ENCODE measurements at regions not wholly inside any gene's neighbourhood (a gene's known extent, or its start where the extent isn't known, plus 50 kb on each side); places are given as distances from the start of the nearest gene placed in this dataset.
"Not testable (repeated sequence)": the region's sequence is repeated elsewhere in the genome, so short reads cannot be mapped to it uniquely, and the experiment has no call there.

GRCh38 chr5:50590444-50591189, 75.8 kb upstream of the PARP8 start:
- not testable (repeated sequence) for DNase-seq; H3K36me3 ChIP-seq (ENCODE audit: control insufficient read depth, insufficient read depth, low read length); H2AK5ac ChIP-seq (ENCODE audit: low read length); H3K4ac ChIP-seq (ENCODE audit: low read depth, low read length); H3K79me2 ChIP-seq (ENCODE audit: control insufficient read depth, insufficient read depth, low read length); H3K79me1 ChIP-seq (ENCODE audit: low read length); H4K8ac ChIP-seq (ENCODE audit: low read depth, low read length); H3K27ac ChIP-seq (ENCODE audit: low read depth, low read length); H3K27me3 ChIP-seq (ENCODE audit: insufficient read depth, low read length, poor library complexity); H2BK5ac ChIP-seq (ENCODE audit: low read length); H4K5ac ChIP-seq (ENCODE audit: low read length); H3K18ac ChIP-seq (ENCODE audit: low read length); H2BK15ac ChIP-seq (replicated peaks; ENCODE audit: low read depth); H3K4me3 ChIP-seq (ENCODE audit: low read length); H3K4me1 ChIP-seq (ENCODE audit: control insufficient read depth, low read depth, low read length); H3K23ac ChIP-seq (ENCODE audit: low read length); H3K4me2 ChIP-seq (ENCODE audit: low read length); H3K56ac ChIP-seq (ENCODE audit: low read length); H3K9ac ChIP-seq (ENCODE audit: low read length); H2BK120ac ChIP-seq (ENCODE audit: low read depth, low read length)
- WGBS (ENCODE audit: extremely low coverage, insufficient coverage, low lambda C conversion rate): no CpG with 5 or more reads among the region's 5 CpGs

- H3K4me3 ChIP-seq (ENCODE audit: low read length): not testable (repeated sequence)
Observed at GRCh38 chr5:50591338-50591737, 75.1 kb upstream of the PARP8 start.

GRCh38 chr5:50593681-50594080, 72.8 kb upstream of the PARP8 start:
- H4K5ac ChIP-seq (ENCODE audit: low read length): no peak overlapping the region
- no peak overlapping the region for H3K4me3 ChIP-seq (ENCODE audit: low read length)
- no peak overlapping the region for H2BK120ac ChIP-seq (ENCODE audit: low read depth, low read length)
- WGBS (ENCODE audit: extremely low coverage, insufficient coverage, low lambda C conversion rate): no CpG with 5 or more reads among the region's 1 CpG
- H3K9ac ChIP-seq (ENCODE audit: low read length): no peak overlapping the region
- no peak overlapping the region for H3K56ac ChIP-seq (ENCODE audit: low read length)
- no peak overlapping the region for H3K4me2 ChIP-seq (ENCODE audit: low read length)
- H3K23ac ChIP-seq (ENCODE audit: low read length): no peak overlapping the region
- no peak overlapping the region for H2BK15ac ChIP-seq (replicated peaks; ENCODE audit: low read depth)
- no peaks in the 10 kb centered on the region for H3K79me1 ChIP-seq (ENCODE audit: low read length)
- no peak overlapping the region for H4K8ac ChIP-seq (ENCODE audit: low read depth, low read length)
- no peaks in the 10 kb centered on the region for H3K79me2 ChIP-seq (ENCODE audit: control insufficient read depth, insufficient read depth, low read length)
- H2AK5ac ChIP-seq (ENCODE audit: low read length): no peak overlapping the region
- no peaks in the 10 kb centered on the region for H3K4me1 ChIP-seq (ENCODE audit: control insufficient read depth, low read depth, low read length)
- DNase-seq: no peak
- H2BK5ac ChIP-seq (ENCODE audit: low read length): no peak overlapping the region
- H3K18ac ChIP-seq (ENCODE audit: low read length): no peak overlapping the region
- H3K36me3 ChIP-seq (ENCODE audit: control insufficient read depth, insufficient read depth, low read length): no peaks in the 10 kb centered on the region
- no peak overlapping the region for H3K4ac ChIP-seq (ENCODE audit: low read depth, low read length)
- H3K27me3 ChIP-seq (ENCODE audit: insufficient read depth, low read length, poor library complexity): no peaks in the 10 kb centered on the region
- no peak overlapping the region for H3K27ac ChIP-seq (ENCODE audit: low read depth, low read length)

More at GRCh38 chr5:50591338-50591737, 75.1 kb upstream of the PARP8 start:
- not testable (repeated sequence) for H3K27ac ChIP-seq (ENCODE audit: low read depth, low read length); H3K36me3 ChIP-seq (ENCODE audit: control insufficient read depth, insufficient read depth, low read length); H3K18ac ChIP-seq (ENCODE audit: low read length); H3K79me1 ChIP-seq (ENCODE audit: low read length); H4K8ac ChIP-seq (ENCODE audit: low read depth, low read length); H3K23ac ChIP-seq (ENCODE audit: low read length); DNase-seq; H3K56ac ChIP-seq (ENCODE audit: low read length); H3K4me1 ChIP-seq (ENCODE audit: control insufficient read depth, low read depth, low read length); H3K79me2 ChIP-seq (ENCODE audit: control insufficient read depth, insufficient read depth, low read length); H3K27me3 ChIP-seq (ENCODE audit: insufficient read depth, low read length, poor library complexity); H2BK120ac ChIP-seq (ENCODE audit: low read depth, low read length); H2AK5ac ChIP-seq (ENCODE audit: low read length); H2BK5ac ChIP-seq (ENCODE audit: low read length); H3K4ac ChIP-seq (ENCODE audit: low read depth, low read length); H3K9ac ChIP-seq (ENCODE audit: low read length); H2BK15ac ChIP-seq (replicated peaks; ENCODE audit: low read depth); H4K5ac ChIP-seq (ENCODE audit: low read length); H3K4me2 ChIP-seq (ENCODE audit: low read length)
- WGBS (ENCODE audit: extremely low coverage, insufficient coverage, low lambda C conversion rate): no CpG with 5 or more reads among the region's 1 CpG

- whole genome bisulfite sequencing (ENCODE audit: extremely low coverage, insufficient coverage, low lambda C conversion rate): no CpG with 5 or more reads among the region's 3 CpGs
- Histone ChIP-seq H2BK120ac (ENCODE audit: low read depth, low read length) (no peak overlapping the region), H3K27ac (ENCODE audit: low read depth, low read length) (no peak overlapping the region), H3K9ac (ENCODE audit: low read length) (no peak overlapping the region), H3K4me3 (ENCODE audit: low read length) (no peak overlapping the region), H3K18ac (ENCODE audit: low read length) (no peak overlapping the region), H3K79me2 (ENCODE audit: control insufficient read depth, insufficient read depth, low read length) (no peaks in the 10 kb centered on the region), H3K56ac (ENCODE audit: low read length) (no peak overlapping the region), H3K36me3 (ENCODE audit: control insufficient read depth, insufficient read depth, low read length) (no peaks in the 10 kb centered on the region), H2BK5ac (ENCODE audit: low read length) (no peak overlapping the region), H2AK5ac (ENCODE audit: low read length) (no peak overlapping the region), H3K79me1 (ENCODE audit: low read length) (no peaks in the 10 kb centered on the region), H4K8ac (ENCODE audit: low read depth, low read length) (no peak overlapping the region), H3K4ac (ENCODE audit: low read depth, low read length) (no peak overlapping the region), H2BK15ac (replicated peaks; ENCODE audit: low read depth) (no peak overlapping the region), H3K4me1 (ENCODE audit: control insufficient read depth, low read depth, low read length) (no peaks in the 10 kb centered on the region), H3K23ac (ENCODE audit: low read length) (no peak overlapping the region), H3K27me3 (ENCODE audit: insufficient read depth, low read length, poor library complexity) (no peaks in the 10 kb centered on the region), H4K5ac (ENCODE audit: low read length) (no peak overlapping the region), H3K4me2 (ENCODE audit: low read length) (no peak overlapping the region)
- no peak for DNase-seq
Observed at GRCh38 chr5:50595199-50595598, 71.2 kb upstream of the PARP8 start.

GRCh38 chr5:50601576-50601975, 64.9 kb upstream of the PARP8 start:
- H3K18ac ChIP-seq (ENCODE audit: low read length); H3K4me1 ChIP-seq (ENCODE audit: control insufficient read depth, low read depth, low read length); H3K27me3 ChIP-seq (ENCODE audit: insufficient read depth, low read length, poor library complexity); H3K4me3 ChIP-seq (ENCODE audit: low read length); H2AK5ac ChIP-seq (ENCODE audit: low read length); H4K5ac ChIP-seq (ENCODE audit: low read length); H2BK120ac ChIP-seq (ENCODE audit: low read depth, low read length); H2BK5ac ChIP-seq (ENCODE audit: low read length); H3K4me2 ChIP-seq (ENCODE audit: low read length); H3K23ac ChIP-seq (ENCODE audit: low read length); H3K27ac ChIP-seq (ENCODE audit: low read depth, low read length); H3K56ac ChIP-seq (ENCODE audit: low read length); H3K79me1 ChIP-seq (ENCODE audit: low read length); H2BK15ac ChIP-seq (replicated peaks; ENCODE audit: low read depth); H3K36me3 ChIP-seq (ENCODE audit: control insufficient read depth, insufficient read depth, low read length); H3K9ac ChIP-seq (ENCODE audit: low read length); H3K4ac ChIP-seq (ENCODE audit: low read depth, low read length); DNase-seq; H3K79me2 ChIP-seq (ENCODE audit: control insufficient read depth, insufficient read depth, low read length); H4K8ac ChIP-seq (ENCODE audit: low read depth, low read length): not testable (repeated sequence)
- no CpG with 5 or more reads among the region's 7 CpGs for WGBS (ENCODE audit: extremely low coverage, insufficient coverage, low lambda C conversion rate)

- H3K4me1 ChIP-seq (ENCODE audit: control insufficient read depth, low read depth, low read length): no peaks in the 10 kb centered on the region
Observed at GRCh38 chr5:50606179-50606578, 60.3 kb upstream of the PARP8 start.

More at GRCh38 chr5:50606179-50606578, 60.3 kb upstream of the PARP8 start:
- no peak overlapping the region for H3K4me3 ChIP-seq (ENCODE audit: low read length)
- H3K56ac ChIP-seq (ENCODE audit: low read length): no peak overlapping the region
- WGBS (ENCODE audit: extremely low coverage, insufficient coverage, low lambda C conversion rate): no CpG with 5 or more reads among the region's 1 CpG
- no peak overlapping the region for H2BK15ac ChIP-seq (replicated peaks; ENCODE audit: low read depth)
- H3K79me2 ChIP-seq (ENCODE audit: control insufficient read depth, insufficient read depth, low read length): no peaks in the 10 kb centered on the region
- H3K27ac ChIP-seq (ENCODE audit: low read depth, low read length): no peak overlapping the region
- H3K9ac ChIP-seq (ENCODE audit: low read length): no peak overlapping the region
- H3K27me3 ChIP-seq (ENCODE audit: insufficient read depth, low read length, poor library complexity): no peaks in the 10 kb centered on the region
- H2AK5ac ChIP-seq (ENCODE audit: low read length): no peak overlapping the region
- no peak overlapping the region for H3K4ac ChIP-seq (ENCODE audit: low read depth, low read length)
- no peak overlapping the region for H2BK5ac ChIP-seq (ENCODE audit: low read length)
- no peak overlapping the region for H3K4me2 ChIP-seq (ENCODE audit: low read length)
- no peak overlapping the region for H2BK120ac ChIP-seq (ENCODE audit: low read depth, low read length)
- H3K23ac ChIP-seq (ENCODE audit: low read length): no peak overlapping the region
- H3K36me3 ChIP-seq (ENCODE audit: control insufficient read depth, insufficient read depth, low read length): no peaks in the 10 kb centered on the region
- H3K79me1 ChIP-seq (ENCODE audit: low read length): no peaks in the 10 kb centered on the region
- no peak overlapping the region for H4K8ac ChIP-seq (ENCODE audit: low read depth, low read length)
- no peak overlapping the region for H3K18ac ChIP-seq (ENCODE audit: low read length)
- no peak overlapping the region for H4K5ac ChIP-seq (ENCODE audit: low read length)
- DNase-seq: no peak
